ENCODE measurements at regions not wholly inside any gene's neighbourhood (a gene's known extent, or its start where the extent isn't known, plus 50 kb on each side); places are given as distances from the start of the nearest gene placed in this dataset.
"Not testable (repeated sequence)": the region's sequence is repeated elsewhere in the genome, so short reads cannot be mapped to it uniquely, and the experiment has no call there.

DNA sequence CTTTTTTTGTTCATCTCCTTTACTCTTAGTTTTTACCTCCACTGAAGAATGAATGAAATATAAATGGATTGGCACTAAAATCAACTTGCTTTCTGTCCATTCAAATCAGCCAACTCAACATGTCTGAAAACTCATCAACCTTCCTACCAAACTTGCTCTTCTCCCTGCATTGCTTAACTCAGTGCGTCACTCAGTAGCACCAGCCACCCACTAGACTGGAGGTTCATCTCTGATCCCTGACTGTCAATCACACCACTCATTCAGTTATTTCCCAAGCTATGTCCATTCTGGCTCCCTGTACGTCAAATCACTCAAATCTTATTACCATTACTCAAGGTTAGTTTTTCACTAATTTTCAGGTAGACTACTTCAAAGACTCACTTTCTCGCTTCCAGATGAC lies 75.2 kb upstream of the RBMS1 start:
- H3K27ac ChIP-seq, result no peak overlapping the region
- no peaks in the 10 kb centered on the region for H3K27me3 ChIP-seq (ENCODE audit: insufficient read depth, low read depth, severe bottlenecking)
- no peaks in the 10 kb centered on the region for H3K36me3 ChIP-seq
- no peaks in the 10 kb centered on the region for H3K9me3 ChIP-seq (ENCODE audit: severe bottlenecking)
- no peak for DNase-seq
- H3K4me3 ChIP-seq (ENCODE audit: low read depth, low read length), result no peak overlapping the region
- TF ChIP-seq, protein P1, sequence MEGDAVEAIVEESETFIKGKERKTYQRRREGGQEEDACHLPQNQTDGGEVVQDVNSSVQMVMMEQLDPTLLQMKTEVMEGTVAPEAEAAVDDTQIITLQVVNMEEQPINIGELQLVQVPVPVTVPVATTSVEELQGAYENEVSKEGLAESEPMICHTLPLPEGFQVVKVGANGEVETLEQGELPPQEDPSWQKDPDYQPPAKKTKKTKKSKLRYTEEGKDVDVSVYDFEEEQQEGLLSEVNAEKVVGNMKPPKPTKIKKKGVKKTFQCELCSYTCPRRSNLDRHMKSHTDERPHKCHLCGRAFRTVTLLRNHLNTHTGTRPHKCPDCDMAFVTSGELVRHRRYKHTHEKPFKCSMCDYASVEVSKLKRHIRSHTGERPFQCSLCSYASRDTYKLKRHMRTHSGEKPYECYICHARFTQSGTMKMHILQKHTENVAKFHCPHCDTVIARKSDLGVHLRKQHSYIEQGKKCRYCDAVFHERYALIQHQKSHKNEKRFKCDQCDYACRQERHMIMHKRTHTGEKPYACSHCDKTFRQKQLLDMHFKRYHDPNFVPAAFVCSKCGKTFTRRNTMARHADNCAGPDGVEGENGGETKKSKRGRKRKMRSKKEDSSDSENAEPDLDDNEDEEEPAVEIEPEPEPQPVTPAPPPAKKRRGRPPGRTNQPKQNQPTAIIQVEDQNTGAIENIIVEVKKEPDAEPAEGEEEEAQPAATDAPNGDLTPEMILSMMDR (IDR thresholded peaks at IDR 0.05; ENCODE audit: low read depth, low read length), result no peak

DNA sequence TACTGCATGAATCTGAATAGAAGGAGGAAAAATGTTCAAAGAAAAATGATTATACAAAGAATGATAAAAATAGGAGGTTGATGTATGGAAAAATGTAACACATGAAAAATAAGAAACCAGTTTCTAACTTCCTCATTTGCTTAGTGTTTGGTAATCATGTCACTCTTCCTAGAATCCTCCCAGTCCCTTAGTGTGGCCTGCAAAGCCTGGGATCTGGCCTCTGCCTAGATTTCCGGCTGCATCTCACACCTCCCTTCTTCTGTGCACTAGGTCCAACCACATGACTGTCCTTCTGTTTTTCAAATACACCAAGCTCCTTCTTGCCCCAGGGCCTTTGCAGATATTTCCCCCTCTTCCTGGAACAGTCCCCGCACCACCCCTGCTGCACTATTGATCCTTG lies 76.8 kb upstream of the RBMS1 start:
- DNase-seq, result no peak
- Histone ChIP-seq H3K27me3 (ENCODE audit: insufficient read depth, low read depth, severe bottlenecking) (no peaks in the 10 kb centered on the region), H3K9me3 (ENCODE audit: severe bottlenecking) (no peaks in the 10 kb centered on the region), H3K36me3 (no peaks in the 10 kb centered on the region), H3K4me3 (ENCODE audit: low read depth, low read length) (no peak overlapping the region), H3K27ac (no peak overlapping the region)
- TF ChIP-seq, protein P1 (IDR thresholded peaks at IDR 0.05; ENCODE audit: low read depth, low read length), result no peak

DNA sequence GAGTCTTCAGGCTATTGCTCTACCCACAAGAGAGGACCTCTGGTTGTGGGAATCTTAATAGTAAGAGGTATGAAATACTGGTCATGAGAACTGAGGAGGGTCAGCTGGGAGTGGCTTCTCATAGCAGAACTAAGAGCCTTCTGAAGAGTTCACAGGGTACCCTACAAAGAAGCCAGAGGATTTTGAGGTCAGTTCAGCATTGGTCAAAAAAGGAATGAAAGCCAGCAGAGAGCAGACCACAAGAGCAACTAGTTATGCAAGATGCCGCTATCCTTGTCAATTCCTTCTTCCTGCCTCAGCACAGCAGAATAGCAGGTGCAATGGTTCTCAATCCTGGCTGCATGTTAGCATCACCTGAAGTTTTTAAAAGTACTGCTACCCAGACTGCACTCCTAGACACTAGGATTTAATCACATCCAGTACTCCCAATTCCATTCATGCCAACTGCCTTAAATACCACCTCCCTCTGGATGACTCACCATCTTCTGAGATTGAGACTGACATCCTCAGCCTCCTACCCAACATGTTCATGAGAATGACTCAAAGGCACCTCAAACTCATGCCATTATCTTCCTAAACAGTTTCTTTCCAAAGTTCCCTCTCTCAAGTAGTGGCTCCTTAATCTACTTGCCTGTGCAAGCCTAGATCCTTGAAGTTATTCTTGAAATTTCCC lies 81.0 kb upstream of the RBMS1 start:
- H3K4me3 ChIP-seq (ENCODE audit: low read depth, low read length), result no peak overlapping the region
- no peaks in the 10 kb centered on the region for H3K27me3 ChIP-seq (ENCODE audit: insufficient read depth, low read depth, severe bottlenecking)
- H3K9me3 ChIP-seq (ENCODE audit: severe bottlenecking), result no peaks in the 10 kb centered on the region
- no peak overlapping the region for H3K27ac ChIP-seq
- H3K36me3 ChIP-seq, result no peaks in the 10 kb centered on the region
- TF ChIP-seq, protein P1 (IDR thresholded peaks at IDR 0.05; ENCODE audit: low read depth, low read length), result no peak
- no peak for DNase-seq

DNA sequence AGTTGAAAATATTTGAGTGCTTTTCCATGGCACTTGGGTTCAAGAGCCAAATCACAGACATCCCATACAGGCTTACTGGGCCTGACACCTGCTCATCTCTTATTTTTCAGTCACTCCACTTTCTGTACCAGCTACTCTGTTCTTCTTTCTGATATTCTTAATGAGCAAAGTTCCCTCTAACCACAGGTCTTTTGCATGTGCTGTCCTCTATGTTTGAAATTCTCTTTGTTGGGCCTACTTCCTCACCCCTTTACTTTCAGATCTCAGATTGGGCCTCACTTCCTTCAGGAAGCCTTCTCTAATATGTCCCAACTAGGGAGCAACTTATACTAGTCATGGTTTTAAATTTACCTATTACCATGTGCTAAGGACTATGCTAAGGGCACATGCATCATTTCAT lies 81.8 kb upstream of the RBMS1 start:
- Histone ChIP-seq H3K9me3 (ENCODE audit: severe bottlenecking) (no peaks in the 10 kb centered on the region), H3K4me3 (ENCODE audit: low read depth, low read length) (no peak overlapping the region), H3K27ac (no peak overlapping the region), H3K36me3 (no peaks in the 10 kb centered on the region), H3K27me3 (ENCODE audit: insufficient read depth, low read depth, severe bottlenecking) (no peaks in the 10 kb centered on the region)
- TF ChIP-seq, protein P1 (IDR thresholded peaks at IDR 0.05; ENCODE audit: low read depth, low read length), result no peak
- no peak for DNase-seq

DNA sequence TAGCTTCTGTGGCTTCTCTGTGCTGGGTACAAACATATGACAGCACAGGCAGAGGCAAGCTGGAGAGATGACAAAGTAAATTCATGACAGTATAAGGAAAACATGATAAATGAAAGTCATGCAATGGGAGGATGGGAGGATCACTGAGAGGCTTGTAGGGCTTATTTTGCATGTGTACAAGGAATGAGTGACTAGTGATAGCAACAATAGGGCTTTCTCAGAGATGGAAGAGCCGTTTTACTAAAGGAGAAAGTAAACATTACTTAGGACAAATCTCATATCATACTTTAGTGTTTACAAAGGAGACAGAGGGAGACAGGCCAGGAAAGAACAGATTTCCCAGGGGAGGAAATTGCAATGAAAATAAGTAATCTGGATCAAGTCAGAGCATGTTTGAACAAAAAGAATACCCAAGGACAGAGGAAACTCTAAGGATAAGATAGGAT lies 82.5 kb upstream of the RBMS1 start:
- no peak for DNase-seq
- H3K9me3 ChIP-seq (ENCODE audit: severe bottlenecking), result no peaks in the 10 kb centered on the region
- no peaks in the 10 kb centered on the region for H3K27me3 ChIP-seq (ENCODE audit: insufficient read depth, low read depth, severe bottlenecking)
- H3K36me3 ChIP-seq, result no peaks in the 10 kb centered on the region
- no peak overlapping the region for H3K27ac ChIP-seq
- no peak overlapping the region for H3K4me3 ChIP-seq (ENCODE audit: low read depth, low read length)
- TF ChIP-seq, protein P1 (IDR thresholded peaks at IDR 0.05; ENCODE audit: low read depth, low read length), result no peak

DNA sequence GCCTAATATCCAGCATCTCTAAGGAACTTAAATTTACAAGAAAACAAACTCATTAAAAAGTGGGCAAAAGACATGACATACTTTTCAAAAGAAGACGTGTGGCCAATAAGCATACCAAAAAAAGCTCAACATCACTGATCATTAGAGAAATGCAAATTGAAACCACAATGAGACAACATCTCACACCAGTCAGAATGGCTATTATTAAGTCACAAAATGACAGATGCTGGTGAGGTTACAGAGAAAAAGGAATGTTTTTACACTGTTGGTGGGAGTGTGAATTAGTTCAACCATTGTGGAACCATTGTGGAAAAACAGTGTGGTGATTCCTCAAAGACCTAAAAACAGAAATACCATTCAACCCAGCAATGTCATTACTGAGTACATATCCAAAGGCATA lies 83.5 kb upstream of the RBMS1 start:
- H3K27ac ChIP-seq; H3K4me3 ChIP-seq (ENCODE audit: low read depth, low read length); H3K27me3 ChIP-seq (ENCODE audit: insufficient read depth, low read depth, severe bottlenecking); DNase-seq; H3K9me3 ChIP-seq (ENCODE audit: severe bottlenecking); H3K36me3 ChIP-seq: not testable (repeated sequence)
